ENCODE measurements at regions not wholly inside any gene's neighbourhood (a gene's known extent, or its start where the extent isn't known, plus 50 kb on each side); places are given as distances from the start of the nearest gene placed in this dataset.

DNA sequence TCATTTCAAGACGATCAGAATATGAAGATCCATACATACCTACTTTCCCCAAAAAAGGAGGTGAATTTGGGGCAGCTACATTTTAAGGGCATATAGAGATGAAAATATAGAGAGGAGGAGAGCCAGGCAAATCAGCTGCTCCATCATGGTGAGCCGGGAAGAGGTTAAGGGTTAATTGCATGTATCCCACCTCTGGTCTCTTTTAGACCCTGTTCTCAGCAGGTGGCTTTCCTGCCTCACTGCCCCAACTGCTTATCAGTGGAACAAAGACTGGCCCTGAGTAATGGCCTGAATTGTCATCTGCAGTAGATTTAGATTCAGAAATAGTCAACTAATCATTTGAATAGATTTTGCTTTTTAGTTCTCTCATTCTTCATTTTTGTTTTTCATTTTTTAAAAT is 206.6 kb downstream of the SPRY2 start:
- Histone ChIP-seq H3K79me2 (ENCODE audit: control insufficient read depth, insufficient read depth, low read length) (no peaks in the 10 kb centered on the region), H3K4me2 (ENCODE audit: control insufficient read depth, insufficient read depth) (no peak overlapping the region), H4K20me1 (ENCODE audit: control insufficient read depth, insufficient read depth) (no peaks in the 10 kb centered on the region), H3K4me3 (no peak overlapping the region), H3K9ac (ENCODE audit: control insufficient read depth, insufficient read depth, low read length) (no peak overlapping the region), H3K36me3 (ENCODE audit: control insufficient read depth in 2 of 2, insufficient read depth in 2 of 2, low read length in 1 of 2) (no peaks in the 10 kb centered on the region), H3K27ac (ENCODE audit: control insufficient read depth, insufficient read depth) (no peak overlapping the region), H3K9me3 (replicated peaks; ENCODE audit: control insufficient read depth, insufficient read depth, low read length) (no peaks in the 10 kb centered on the region), H3K4me1 (ENCODE audit: control insufficient read depth, insufficient read depth, low read length) (no peaks in the 10 kb centered on the region), H2AFZ (ENCODE audit: control insufficient read depth, low read depth, low read length) (no peak overlapping the region), H3K27me3 (replicated peaks in 1 of 2; ENCODE audit: control insufficient read depth in 2 of 2, insufficient read depth in 2 of 2, low read length in 1 of 2) (no peaks in the 10 kb centered on the region)
- in situ Hi-C loops (cut with MboI): no loop called here
- RAD21 ChIA-PET (ENCODE audit: unreplicated experiment): interaction anchor here (0.8 to 1.1 kb wide), 3 partner anchors 15 to 201 kb away, joined by 3 to 4 read pairs (median 3); no protein-coding TSS in a partner anchor
- DNase-seq (ENCODE audit: low read depth, low spot score) (no peak), ATAC-seq (no peak), FAIRE-seq (no peak)
- 28% methylated on average over 2 of the region's 2 CpGs for WGBS (ENCODE audit: insufficient coverage, insufficient replicate concordance, low lambda C conversion rate, missing lambda C conversion rate)
- SMC1A ChIA-PET (ENCODE audit: uncharacterized antibody, unreplicated experiment): interaction anchor here (2.1 to 3.0 kb wide), 3 partner anchors 10 to 14 kb away, joined by 5 to 27 read pairs (median 11); no protein-coding TSS in a partner anchor
- POLR2A ChIA-PET: interaction anchor here (0.5 to 1.8 kb wide), 2 partner anchors 12 to 196 kb away, joined by 4 to 5 read pairs; no protein-coding TSS in a partner anchor
- TF ChIP-seq, protein P1, sequence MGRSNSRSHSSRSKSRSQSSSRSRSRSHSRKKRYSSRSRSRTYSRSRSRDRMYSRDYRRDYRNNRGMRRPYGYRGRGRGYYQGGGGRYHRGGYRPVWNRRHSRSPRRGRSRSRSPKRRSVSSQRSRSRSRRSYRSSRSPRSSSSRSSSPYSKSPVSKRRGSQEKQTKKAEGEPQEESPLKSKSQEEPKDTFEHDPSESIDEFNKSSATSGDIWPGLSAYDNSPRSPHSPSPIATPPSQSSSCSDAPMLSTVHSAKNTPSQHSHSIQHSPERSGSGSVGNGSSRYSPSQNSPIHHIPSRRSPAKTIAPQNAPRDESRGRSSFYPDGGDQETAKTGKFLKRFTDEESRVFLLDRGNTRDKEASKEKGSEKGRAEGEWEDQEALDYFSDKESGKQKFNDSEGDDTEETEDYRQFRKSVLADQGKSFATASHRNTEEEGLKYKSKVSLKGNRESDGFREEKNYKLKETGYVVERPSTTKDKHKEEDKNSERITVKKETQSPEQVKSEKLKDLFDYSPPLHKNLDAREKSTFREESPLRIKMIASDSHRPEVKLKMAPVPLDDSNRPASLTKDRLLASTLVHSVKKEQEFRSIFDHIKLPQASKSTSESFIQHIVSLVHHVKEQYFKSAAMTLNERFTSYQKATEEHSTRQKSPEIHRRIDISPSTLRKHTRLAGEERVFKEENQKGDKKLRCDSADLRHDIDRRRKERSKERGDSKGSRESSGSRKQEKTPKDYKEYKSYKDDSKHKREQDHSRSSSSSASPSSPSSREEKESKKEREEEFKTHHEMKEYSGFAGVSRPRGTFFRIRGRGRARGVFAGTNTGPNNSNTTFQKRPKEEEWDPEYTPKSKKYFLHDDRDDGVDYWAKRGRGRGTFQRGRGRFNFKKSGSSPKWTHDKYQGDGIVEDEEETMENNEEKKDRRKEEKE (IDR thresholded peaks at IDR 0.05): no peak
- TF ChIP-seq PKNOX1 (IDR thresholded peaks at IDR 0.05): no peak
- no peak for TF ChIP-seq SPI1 (IDR thresholded peaks at IDR 0.05; ENCODE audit: borderline replicate concordance, insufficient read depth, low read depth, low read length)
- TF ChIP-seq SMC3 (IDR thresholded peaks at IDR 0.05; ENCODE audit: borderline replicate concordance, low read length): no peak
- TF ChIP-seq RAD51 (IDR thresholded peaks at IDR 0.05): no peak
- TF ChIP-seq GABPA (IDR thresholded peaks at IDR 0.05; ENCODE audit: low read depth): no peak
- TF ChIP-seq ETV6 (conservative IDR thresholded peaks at IDR 0.05 in 1 of 2, IDR thresholded peaks at IDR 0.05 in 1 of 2; ENCODE audit: borderline replicate concordance in 1 of 2, low read depth in 1 of 2): no peak
- no peak for TF ChIP-seq IRF4 (IDR thresholded peaks at IDR 0.05; ENCODE audit: low read depth, low read length)
- no peak for TF ChIP-seq DPF2 (IDR thresholded peaks at IDR 0.05)
- no TSS peak for BruUV-seq (replicated peaks)
- CTCF ChIA-PET: interaction anchor here (2.2 kb wide), 1 partner anchor 12 kb away, joined by 6 read pairs; no protein-coding TSS in a partner anchor
- intact Hi-C loops (cut with micrococcal nuclease; ENCODE audit: unreplicated experiment): no loop called here

Measured in GM12878 (cell line).